PFSK-1 (cell line): ENCODE measurements at regions not wholly inside any gene's neighbourhood (a gene's known extent, or its start where the extent isn't known, plus 50 kb on each side); places are given as distances from the start of the nearest gene placed in this dataset.

ENCODE experiments used
- FOXP2 ChIP-seq: optimal IDR thresholded peaks from 2 replicates; pipeline ENCODE3; 2011; ENCODE audit warnings: borderline replicate concordance, control low read depth, inconsistent platforms; ENCODE audit not compliant: insufficient read depth; ENCODE audit errors: extremely low read length, extremely low read depth
- POLR2AphosphoS5 ChIP-seq: IDR thresholded peaks from 2 replicates; pipeline ENCODE4 v1.6.1; 2012; ENCODE audit warnings: low read depth, mild to moderate bottlenecking, control low read depth, low read length, moderate library complexity
- REST ChIP-seq, 2 experiments: IDR thresholded peaks; 2 replicates each; pipeline versions ENCODE4 v1.6.1 to v1.8.0; 2011 to 2012; ENCODE audit warnings: low read depth in 2 of 2, low read length in 2 of 2, control low read depth in 1 of 2, inconsistent platforms in 1 of 2, mild to moderate bottlenecking in 1 of 2, moderate library complexity in 1 of 2; ENCODE audit not compliant: insufficient read depth in 1 of 2
- SIN3A ChIP-seq: IDR thresholded peaks from 2 replicates; pipeline ENCODE4 v1.6.1; 2012; ENCODE audit warnings: mild to moderate bottlenecking, low read length, moderate library complexity, borderline replicate concordance; ENCODE audit not compliant: insufficient read depth
- TAF1 ChIP-seq: IDR thresholded peaks from 2 replicates; pipeline ENCODE4 v1.6.1; 2012; ENCODE audit warnings: low read length, control low read depth, borderline replicate concordance; ENCODE audit not compliant: insufficient read depth

- TF ChIP-seq REST (IDR thresholded peaks at IDR 0.05; ENCODE audit: insufficient read depth in 1 of 2, low read depth in 2 of 2, low read length in 2 of 2) (no peak), TAF1 (no peak), SIN3A (no peak), POLR2AphosphoS5 (no peak), FOXP2 (no peak)
Measured at GRCh38 chr3:181913254-181913653, 201.5 kb downstream of the SOX2 start.

GRCh38 chr3:181915551-181915950 lies 203.8 kb downstream of the SOX2 start:
- TF ChIP-seq TAF1 (no peak), SIN3A (no peak), REST (IDR thresholded peaks at IDR 0.05; ENCODE audit: insufficient read depth in 1 of 2, low read depth in 2 of 2, low read length in 2 of 2) (no peak), POLR2AphosphoS5 (no peak), FOXP2 (no peak)

GRCh38 chr3:181916013-181916412 lies 204.3 kb downstream of the SOX2 start:
- no peak for TF ChIP-seq SIN3A
- TF ChIP-seq POLR2AphosphoS5: no peak
- no peak for TF ChIP-seq TAF1
- TF ChIP-seq REST (IDR thresholded peaks at IDR 0.05; ENCODE audit: insufficient read depth in 1 of 2, low read depth in 2 of 2, low read length in 2 of 2): no peak
- no peak for TF ChIP-seq FOXP2

- no peak for TF ChIP-seq POLR2AphosphoS5
- no peak for TF ChIP-seq SIN3A
- no peak for TF ChIP-seq TAF1
- no peak for TF ChIP-seq FOXP2
- no peak for TF ChIP-seq REST (IDR thresholded peaks at IDR 0.05; ENCODE audit: insufficient read depth in 1 of 2, low read depth in 2 of 2, low read length in 2 of 2)
Measured at GRCh38 chr3:181917027-181917426, 205.3 kb downstream of the SOX2 start.

- no peak for TF ChIP-seq REST (IDR thresholded peaks at IDR 0.05; ENCODE audit: insufficient read depth in 1 of 2, low read depth in 2 of 2, low read length in 2 of 2)
- TF ChIP-seq FOXP2: no peak
- TF ChIP-seq SIN3A: no peak
- TF ChIP-seq POLR2AphosphoS5: no peak
- no peak for TF ChIP-seq TAF1
Measured at GRCh38 chr3:181919375-181919774, 207.7 kb downstream of the SOX2 start.
